PC-3 (cell line): ENCODE measurements at regions not wholly inside any gene's neighbourhood (a gene's known extent, or its start where the extent isn't known, plus 50 kb on each side); places are given as distances from the start of the nearest gene placed in this dataset.

ENCODE experiments used
- ATAC-seq: fragments of 200-7000 bp; cut with Tn5 transposase; 2 replicates; pipeline ENCODE4 v1.9.1; 2020; ENCODE audit warnings: mild to moderate bottlenecking, moderate library complexity
- BruUV-seq: library from RNA; stranded (reverse); fragments of 400-500 nt; replicated peaks from 2 replicates; lab custom pipeline; 2021; lab: Mats Ljungman, UMichigan
- CTCF ChIA-PET: fragments of 300-600 bp; sonication (Branson Sonifier 250); formaldehyde crosslinking; loops from one replicate; lab custom pipeline; 2022; ENCODE audit warnings: antibody characterized with exemption; lab: Charles Lee
- POLR2A ChIA-PET: fragments of 300-600 bp; sonication (Branson Sonifier 250); formaldehyde crosslinking; loops from one replicate; lab custom pipeline; 2022; ENCODE audit warnings: antibody characterized with exemption; ENCODE audit not compliant: unreplicated experiment; lab: Charles Lee
- DNase-seq: peaks from one replicate; pipeline ENCODE4 v3.0.0-alpha.2; 2015
- H2AFZ ChIP-seq: fragments of 300-600 bp; sonication (generic); 2 replicates; pipeline ENCODE4 v1.6.0; 2016; ENCODE audit warnings: antibody characterized with exemption, low read length
- H3F3A ChIP-seq: fragments of 300-600 bp; sonication (generic); one replicate; pipeline ENCODE4 v1.6.0; 2017; ENCODE audit warnings: antibody characterized with exemption, low read length, control low read depth, mild to moderate bottlenecking; ENCODE audit not compliant: unreplicated experiment
- H3K27ac ChIP-seq: fragments of 300-600 bp; sonication (generic); 2 replicates; pipeline ENCODE4 v1.5.1; 2016; ENCODE audit warnings: mild to moderate bottlenecking, low read length
- H3K27me3 ChIP-seq: fragments of 300-600 bp; sonication (generic); 2 replicates; pipeline ENCODE4 v1.6.1; 2016; ENCODE audit warnings: low read length, mixed read lengths
- H3K36me3 ChIP-seq: fragments of 300-600 bp; sonication (generic); 2 replicates; pipeline ENCODE4 v1.6.1; 2016; ENCODE audit warnings: low read depth, mixed run types, low read length, mixed read lengths
- H3K4me1 ChIP-seq: fragments of 300-600 bp; sonication (generic); 2 replicates; pipeline ENCODE4 v1.5.1; 2016; ENCODE audit warnings: low read length; ENCODE audit not compliant: insufficient read depth
- H3K4me2 ChIP-seq: fragments of 300-600 bp; sonication (generic); 2 replicates; pipeline ENCODE4 v1.6.0; 2016; ENCODE audit warnings: low read length
- H3K4me3 ChIP-seq: fragments of 300-600 bp; sonication (generic); 2 replicates; pipeline ENCODE4 v1.5.1; 2016; ENCODE audit warnings: mild to moderate bottlenecking, low read length, mixed read lengths
- H3K79me2 ChIP-seq: fragments of 300-600 bp; sonication (generic); 2 replicates; pipeline ENCODE4 v1.6.1; 2017; ENCODE audit warnings: low read length, mixed read lengths
- H3K9ac ChIP-seq: fragments of 300-600 bp; sonication (generic); 2 replicates; pipeline ENCODE4 v1.6.0; 2016; ENCODE audit warnings: mild to moderate bottlenecking, low read length
- H3K9me2 ChIP-seq: fragments of 300-600 bp; sonication (generic); replicated peaks from 2 replicates; pipeline ENCODE4 v1.6.1; 2016; ENCODE audit warnings: mixed run types, low read length, mixed read lengths
- H3K9me3 ChIP-seq: fragments of 300-600 bp; sonication (generic); 2 replicates; pipeline ENCODE4 v1.6.1; 2016; ENCODE audit warnings: low read length, mixed read lengths
- H4K20me1 ChIP-seq: fragments of 300-600 bp; sonication (generic); 2 replicates; pipeline ENCODE4 v1.6.1; 2016; ENCODE audit warnings: low read length, mixed read lengths
- EZH2 ChIP-seq: fragments of 300-600 bp; sonication (generic); IDR thresholded peaks from one replicate; pipeline ENCODE4 v1.6.1; 2017; ENCODE audit warnings: antibody characterized with exemption, mild to moderate bottlenecking, low read length; ENCODE audit not compliant: unreplicated experiment
- EZH2phosphoT487 ChIP-seq: fragments of 300-600 bp; sonication (generic); IDR thresholded peaks from 2 replicates; pipeline ENCODE4 v1.6.1; 2018; ENCODE audit warnings: mild to moderate bottlenecking, antibody characterized with exemption, low read length, borderline replicate concordance
- intact Hi-C: fragments of 100-400 bp; cut with micrococcal nuclease; formaldehyde crosslinking; loops from 2 replicates; pipeline ENCODE4 v1.9.0; 2023
- TF ChIP-seq, protein P1 (sequence below): fragments of 300-600 bp; sonication (generic); conservative IDR thresholded peaks from 2 replicates; pipeline ENCODE4 v1.5.1; 2017; ENCODE audit warnings: antibody characterized with exemption, low read depth, mild to moderate bottlenecking, low read length

DNA sequence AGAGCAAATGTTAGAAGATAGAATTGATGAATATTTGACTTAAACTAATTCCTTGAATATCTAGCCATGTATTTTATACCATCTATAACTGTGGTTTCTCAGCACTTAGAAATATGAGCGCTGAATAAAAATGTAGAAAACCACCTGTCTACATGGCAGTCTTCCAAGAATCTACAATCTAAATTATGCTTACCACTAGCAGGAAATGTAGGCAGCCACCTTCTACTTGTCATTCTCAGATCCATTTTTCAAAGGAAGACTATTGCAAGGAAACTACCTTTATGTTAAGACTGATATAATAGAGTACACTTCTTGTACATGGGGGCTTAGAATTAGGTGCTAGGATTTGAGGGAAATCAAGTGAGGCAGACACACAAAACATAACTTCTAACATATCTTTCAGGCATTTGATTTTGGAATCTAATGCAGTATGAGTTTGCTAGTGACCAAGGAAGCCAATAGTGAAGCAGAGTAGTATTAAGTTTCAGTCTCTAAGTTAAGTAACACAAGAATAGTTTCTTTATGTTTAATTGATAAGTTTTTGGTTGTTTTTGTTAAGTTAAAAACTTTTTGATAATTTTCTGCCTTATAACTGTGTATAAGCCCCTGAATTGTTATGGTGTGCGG, 175.9 kb upstream of the ITGA4 start:
- Histone ChIP-seq H3K27ac (no peak overlapping the region), H3K9me3 (no peaks in the 10 kb centered on the region), H3F3A (no peaks in the 10 kb centered on the region), H3K27me3 (no peaks in the 10 kb centered on the region), H3K36me3 (no peaks in the 10 kb centered on the region), H3K9me2 (no peaks in the 10 kb centered on the region), H2AFZ (no peak overlapping the region), H3K4me3 (no peak overlapping the region), H3K9ac (no peak overlapping the region), H4K20me1 (no peaks in the 10 kb centered on the region), H3K4me1 (no peaks in the 10 kb centered on the region), H3K79me2 (no peaks in the 10 kb centered on the region), H3K4me2 (no peak overlapping the region)
- intact Hi-C loops, result no loop called here
- DNase-seq, result no peak
- no TSS peak for BruUV-seq
- no peak for ATAC-seq
- ChIA-PET CTCF (no interaction called here), POLR2A (no interaction called here)
- TF ChIP-seq EZH2 (no peak), EZH2phosphoT487 (no peak)
- TF ChIP-seq, protein P1, sequence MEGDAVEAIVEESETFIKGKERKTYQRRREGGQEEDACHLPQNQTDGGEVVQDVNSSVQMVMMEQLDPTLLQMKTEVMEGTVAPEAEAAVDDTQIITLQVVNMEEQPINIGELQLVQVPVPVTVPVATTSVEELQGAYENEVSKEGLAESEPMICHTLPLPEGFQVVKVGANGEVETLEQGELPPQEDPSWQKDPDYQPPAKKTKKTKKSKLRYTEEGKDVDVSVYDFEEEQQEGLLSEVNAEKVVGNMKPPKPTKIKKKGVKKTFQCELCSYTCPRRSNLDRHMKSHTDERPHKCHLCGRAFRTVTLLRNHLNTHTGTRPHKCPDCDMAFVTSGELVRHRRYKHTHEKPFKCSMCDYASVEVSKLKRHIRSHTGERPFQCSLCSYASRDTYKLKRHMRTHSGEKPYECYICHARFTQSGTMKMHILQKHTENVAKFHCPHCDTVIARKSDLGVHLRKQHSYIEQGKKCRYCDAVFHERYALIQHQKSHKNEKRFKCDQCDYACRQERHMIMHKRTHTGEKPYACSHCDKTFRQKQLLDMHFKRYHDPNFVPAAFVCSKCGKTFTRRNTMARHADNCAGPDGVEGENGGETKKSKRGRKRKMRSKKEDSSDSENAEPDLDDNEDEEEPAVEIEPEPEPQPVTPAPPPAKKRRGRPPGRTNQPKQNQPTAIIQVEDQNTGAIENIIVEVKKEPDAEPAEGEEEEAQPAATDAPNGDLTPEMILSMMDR, result no peak

DNA sequence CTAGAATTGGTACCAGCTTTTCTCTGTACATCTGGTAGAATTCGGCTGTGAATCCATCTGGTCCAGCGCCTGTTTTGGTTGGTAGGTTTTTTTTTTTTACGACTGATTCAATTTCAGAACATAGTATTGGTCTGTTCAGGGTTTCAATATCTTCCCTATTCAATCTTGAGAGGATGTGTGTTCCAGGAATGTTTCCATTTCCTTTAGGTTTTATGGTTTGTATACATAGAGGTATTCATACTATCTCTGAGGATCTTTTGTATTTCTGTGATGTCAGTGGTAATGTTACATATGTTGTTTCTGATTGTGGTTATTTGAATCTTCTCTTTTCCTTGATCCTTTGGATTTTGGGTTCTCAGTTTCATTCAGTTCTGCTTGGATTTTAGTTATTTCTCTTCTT, 172.1 kb upstream of the ITGA4 start:
- H3K9me3 ChIP-seq, result no peaks in the 10 kb centered on the region
- no TSS peak for BruUV-seq

DNA sequence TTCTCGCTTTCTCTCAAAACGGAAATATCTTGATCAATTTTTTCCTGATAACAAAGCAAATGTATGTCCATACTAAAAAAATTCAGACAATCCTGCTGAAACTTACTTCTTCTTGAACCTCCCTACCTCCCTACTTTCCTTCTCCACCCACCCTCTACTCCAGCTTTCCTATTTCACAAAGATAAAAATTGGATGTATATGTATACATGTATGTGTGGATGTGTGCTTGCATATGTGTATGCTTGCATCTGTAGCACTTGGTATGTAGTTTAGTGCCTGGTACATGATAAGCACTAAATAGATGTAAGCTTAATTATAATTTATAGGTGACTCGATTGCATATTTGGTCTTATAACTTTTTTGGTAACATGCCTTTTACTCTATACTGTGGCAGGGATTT, 167.5 kb upstream of the ITGA4 start:
- TF ChIP-seq EZH2phosphoT487 (no peak), EZH2 (no peak)
- TF ChIP-seq, protein P1, result no peak
- no peaks in the 10 kb centered on the region for H4K20me1 ChIP-seq
- no TSS peak for BruUV-seq
- no peak overlapping the region for H3K4me3 ChIP-seq
- no peaks in the 10 kb centered on the region for H3K4me1 ChIP-seq
- no peak overlapping the region for H3K9ac ChIP-seq
- H3K36me3 ChIP-seq, result no peaks in the 10 kb centered on the region
- no peak overlapping the region for H3K27ac ChIP-seq
- no peak overlapping the region for H2AFZ ChIP-seq
- H3K79me2 ChIP-seq, result no peaks in the 10 kb centered on the region
- no peak for DNase-seq
- ATAC-seq, result no peak
- no peaks in the 10 kb centered on the region for H3F3A ChIP-seq
- H3K27me3 ChIP-seq, result no peaks in the 10 kb centered on the region
- ChIA-PET CTCF (no interaction called here), POLR2A (no interaction called here)
- H3K9me2 ChIP-seq, result no peaks in the 10 kb centered on the region
- no peak overlapping the region for H3K4me2 ChIP-seq
- H3K9me3 ChIP-seq, result no peaks in the 10 kb centered on the region
- intact Hi-C loops, result no loop called here

More for the DNA sequence above, 172.1 kb upstream of the ITGA4 start:
- Histone ChIP-seq H3K4me1 (no peaks in the 10 kb centered on the region), H4K20me1 (no peaks in the 10 kb centered on the region), H3F3A (no peaks in the 10 kb centered on the region), H3K4me3 (no peak overlapping the region), H3K9ac (no peak overlapping the region), H2AFZ (no peak overlapping the region), H3K27me3 (no peaks in the 10 kb centered on the region), H3K4me2 (no peak overlapping the region), H3K27ac (no peak overlapping the region), H3K9me2 (no peaks in the 10 kb centered on the region), H3K36me3 (no peaks in the 10 kb centered on the region), H3K79me2 (no peaks in the 10 kb centered on the region)
- intact Hi-C loops, result no loop called here
- ATAC-seq (no peak), DNase-seq (no peak)
- ChIA-PET CTCF (no interaction called here), POLR2A (no interaction called here)
- TF ChIP-seq, protein P1, result no peak
- TF ChIP-seq EZH2phosphoT487, result no peak
- TF ChIP-seq EZH2, result no peak
